H9 (cell line): ENCODE measurements at regions not wholly inside any gene's neighbourhood (a gene's known extent, or its start where the extent isn't known, plus 50 kb on each side); places are given as distances from the start of the nearest gene placed in this dataset.

Source experiments
- DNase-seq: peaks from one replicate; pipeline ENCODE4 v3.0.0-alpha.2; 2017
- H2AFZ ChIP-seq: one replicate; pipeline ENCODE4 v1.6.1; 2013; ENCODE audit warnings: mild to moderate bottlenecking, low read length, control low read depth, moderate library complexity
- H2AK5ac ChIP-seq: 2 replicates; pipeline ENCODE4 v1.6.1; 2013; ENCODE audit warnings: low read length, control low read depth, mixed read lengths; ENCODE audit not compliant: insufficient read length
- H2BK120ac ChIP-seq: one replicate; pipeline ENCODE4 v1.6.1; 2013; ENCODE audit warnings: low read depth, mild to moderate bottlenecking, low read length, control low read depth, inconsistent platforms; ENCODE audit not compliant: poor library complexity, severe bottlenecking
- H2BK12ac ChIP-seq: 2 replicates; pipeline ENCODE4 v1.6.1; 2013; ENCODE audit warnings: low read length, control low read depth, mixed read lengths, low read depth; ENCODE audit not compliant: insufficient read length
- H2BK15ac ChIP-seq: 2 replicates; pipeline ENCODE4 v1.6.1; 2013; ENCODE audit warnings: low read depth, low read length, control low read depth
- H2BK20ac ChIP-seq: one replicate; pipeline ENCODE4 v1.6.1; 2013; ENCODE audit warnings: low read depth, mild to moderate bottlenecking, low read length, control low read depth, inconsistent platforms; ENCODE audit not compliant: poor library complexity, severe bottlenecking
- H2BK5ac ChIP-seq: 2 replicates; pipeline ENCODE4 v1.6.1; 2013; ENCODE audit warnings: low read length, control low read depth, mixed read lengths; ENCODE audit not compliant: insufficient read length
- H3K14ac ChIP-seq: 2 replicates; pipeline ENCODE4 v1.6.1; 2013; ENCODE audit warnings: low read length, control low read depth; ENCODE audit not compliant: insufficient read depth
- H3K18ac ChIP-seq: 2 replicates; pipeline ENCODE4 v1.6.1; 2013; ENCODE audit warnings: low read depth, mild to moderate bottlenecking, mixed read lengths, low read length, control low read depth; ENCODE audit not compliant: insufficient read length
- H3K23ac ChIP-seq: 2 replicates; pipeline ENCODE4 v1.6.1; 2013; ENCODE audit warnings: low read length, control low read depth, mixed read lengths, low read depth; ENCODE audit not compliant: insufficient read length
- H3K23me2 ChIP-seq: 2 replicates; pipeline ENCODE4 v1.6.1; 2013; ENCODE audit warnings: low read depth, mild to moderate bottlenecking, mixed read lengths, low read length, control low read depth; ENCODE audit not compliant: insufficient read length, poor library complexity, severe bottlenecking
- H3K27ac ChIP-seq: 2 replicates; pipeline ENCODE4 v1.5.1; 2013; ENCODE audit warnings: low read length, control low read depth, mixed read lengths, low read depth; ENCODE audit not compliant: insufficient read length
- H3K27me3 ChIP-seq: 2 replicates; pipeline ENCODE4 v1.6.1; 2013; ENCODE audit warnings: low read length, control low read depth, inconsistent platforms; ENCODE audit not compliant: insufficient read depth
- H3K4ac ChIP-seq: 2 replicates; pipeline ENCODE4 v1.6.1; 2013; ENCODE audit warnings: low read depth, mild to moderate bottlenecking, control low read depth, inconsistent platforms, low read length, moderate library complexity
- H3K4me1 ChIP-seq: 2 replicates; pipeline ENCODE4 v1.6.1; 2013; ENCODE audit warnings: low read length, control low read depth, inconsistent platforms; ENCODE audit not compliant: insufficient read depth
- H3K4me2 ChIP-seq: 2 replicates; pipeline ENCODE4 v1.6.1; 2013; ENCODE audit warnings: low read length, control low read depth, mixed read lengths; ENCODE audit not compliant: insufficient read length, insufficient read depth
- H3K56ac ChIP-seq: 2 replicates; pipeline ENCODE4 v1.6.1; 2013; ENCODE audit warnings: low read depth, mild to moderate bottlenecking, mixed read lengths, low read length, control low read depth; ENCODE audit not compliant: insufficient read length
- H3K79me1 ChIP-seq: 2 replicates; pipeline ENCODE4 v1.6.1; 2013; ENCODE audit warnings: low read depth, mild to moderate bottlenecking, moderate library complexity, low read length, control low read depth, inconsistent platforms; ENCODE audit not compliant: insufficient read depth, poor library complexity, severe bottlenecking
- H3K79me2 ChIP-seq: 2 replicates; pipeline ENCODE4 v1.6.1; 2013; ENCODE audit warnings: low read length, control low read depth, inconsistent platforms; ENCODE audit not compliant: insufficient read depth
- H3K9ac ChIP-seq: 2 replicates; pipeline ENCODE4 v1.6.1; 2013; ENCODE audit warnings: low read length, control low read depth, mixed read lengths; ENCODE audit not compliant: insufficient read length; ENCODE audit errors: extremely low read depth
- H3K9me3 ChIP-seq: one replicate; pipeline ENCODE4 v1.6.1; 2013; ENCODE audit warnings: low read depth, low read length, inconsistent platforms; ENCODE audit not compliant: control insufficient read depth
- H3T11ph ChIP-seq: one replicate; pipeline ENCODE4 v1.6.1; 2013; ENCODE audit warnings: mild to moderate bottlenecking, low read length, control low read depth, inconsistent platforms
- H4K20me1 ChIP-seq: one replicate; pipeline ENCODE4 v1.6.1; 2013; ENCODE audit not compliant: control insufficient read depth, insufficient read length, insufficient read depth
- H4K5ac ChIP-seq: 2 replicates; pipeline ENCODE4 v1.6.1; 2013; ENCODE audit warnings: low read depth, mild to moderate bottlenecking, mixed read lengths, low read length, control low read depth; ENCODE audit not compliant: insufficient read length
- H4K8ac ChIP-seq: replicated peaks from 2 replicates; pipeline ENCODE4 v1.6.1; 2013; ENCODE audit warnings: low read length, control low read depth, mixed read lengths, low read depth; ENCODE audit not compliant: insufficient read length
- H4K91ac ChIP-seq: 2 replicates; pipeline ENCODE4 v1.6.1; 2013; ENCODE audit warnings: low read depth, mild to moderate bottlenecking, moderate library complexity, mixed read lengths, low read length, control low read depth; ENCODE audit not compliant: insufficient read length
- H3K27ac Mint-ChIP-seq, 3 experiments: 2 replicates in 2 of 3; 3 replicates in 1 of 3; pipeline ENCODE4 v1.8.0; 2020 to 2021; ENCODE audit warnings: mixed read lengths in 3 of 3, mild to moderate bottlenecking in 1 of 3, moderate library complexity in 1 of 3
- H3K27me3 Mint-ChIP-seq: 2 replicates; pipeline ENCODE4 v1.8.0; 2021; ENCODE audit warnings: low read depth, mild to moderate bottlenecking, moderate library complexity, mixed read lengths
- H3K36me3 Mint-ChIP-seq, 3 experiments: 2 replicates in 2 of 3; 3 replicates in 1 of 3; pipeline ENCODE4 v1.8.0; 2020 to 2021; ENCODE audit warnings: low read depth in 3 of 3, mixed read lengths in 3 of 3; ENCODE audit not compliant: insufficient read depth in 1 of 3
- H3K4me1 Mint-ChIP-seq, 2 experiments: 2 replicates each; pipeline ENCODE4 v1.8.0; 2020; ENCODE audit warnings: mixed read lengths in 2 of 2
- H3K4me3 Mint-ChIP-seq, 2 experiments: 2 replicates in 1 of 2; 3 replicates in 1 of 2; pipeline ENCODE4 v1.8.0; 2020 to 2021; ENCODE audit warnings: mild to moderate bottlenecking in 2 of 2, mixed read lengths in 2 of 2, moderate library complexity in 1 of 2
- H3K9me3 Mint-ChIP-seq, 2 experiments: 2 replicates in 1 of 2; 3 replicates in 1 of 2; pipeline ENCODE4 v1.8.0; 2020; ENCODE audit warnings: mild to moderate bottlenecking in 2 of 2, mixed read lengths in 2 of 2, moderate library complexity in 1 of 2
- WGBS: extraction: QIAGEN DNeasy Blood & Tissue Kit; methylation state at CpG from one replicate; pipeline ENCODE4 v1.1.7; 2013; ENCODE audit warnings: missing lambda C conversion rate, low lambda C conversion rate, mixed read lengths; ENCODE audit not compliant: insufficient read length; ENCODE audit errors: extremely low coverage; 5-methylcytosine and 5-hydroxymethylcytosine counted together
- TF ChIP-seq, protein P1 (sequence below): fragments of 200-600 bp; sonication (generic); conservative IDR thresholded peaks from 3 replicates; pipeline ENCODE4 v1.8.0; 2021; ENCODE audit warnings: antibody characterized with exemption, mild to moderate bottlenecking

DNA sequence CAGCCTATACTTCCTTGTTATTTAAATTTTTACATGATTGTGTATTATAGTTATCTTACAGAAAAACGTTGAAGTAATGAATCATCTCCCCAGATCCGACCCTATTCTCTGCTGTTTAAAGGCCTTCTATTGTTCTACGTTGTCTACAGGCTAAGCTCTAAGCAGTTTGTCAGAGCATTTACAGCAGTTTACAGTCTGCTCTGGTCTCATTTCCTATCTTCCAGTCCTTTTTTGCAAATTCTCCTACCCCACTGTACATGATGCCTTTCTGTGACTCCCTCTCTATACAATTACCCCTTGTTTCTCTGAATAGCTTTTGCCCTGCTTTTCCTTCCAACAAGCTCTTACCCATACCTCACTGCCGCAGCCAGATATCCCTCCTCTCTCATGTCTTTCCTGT lies 319.2 kb upstream of the FMN2 start:
- Histone ChIP-seq H2BK5ac (no peak overlapping the region), H4K91ac (no peak overlapping the region), H2AK5ac (no peak overlapping the region), H3K27ac (no peak overlapping the region), H3K9ac (no peak overlapping the region), H4K5ac (no peak overlapping the region), H2BK120ac (no peak overlapping the region), H3K4me1 (no peaks in the 10 kb centered on the region), H3K79me1 (no peaks in the 10 kb centered on the region), H2BK20ac (no peak overlapping the region), H4K20me1 (no peaks in the 10 kb centered on the region), H2BK15ac (no peak overlapping the region), H2BK12ac (no peak overlapping the region), H4K8ac (no peak overlapping the region), H3K23me2 (no peaks in the 10 kb centered on the region), H3K14ac (no peak overlapping the region), H2AFZ (no peak overlapping the region), H3K4me2 (no peak overlapping the region), H3K23ac (no peak overlapping the region), H3K4ac (no peak overlapping the region), H3T11ph (no peak overlapping the region), H3K27me3 (no peaks in the 10 kb centered on the region), H3K9me3 (no peaks in the 10 kb centered on the region), H3K18ac (no peak overlapping the region), H3K56ac (no peak overlapping the region), H3K79me2 (no peaks in the 10 kb centered on the region)
- H3K9me3 Mint-ChIP-seq = no peaks in the 10 kb centered on the region
- no CpG with 5 or more reads among the region's 4 CpGs for WGBS
- H3K27ac Mint-ChIP-seq = no peak overlapping the region; a peak in 1 of 7 replicates
- H3K4me1 Mint-ChIP-seq = peaks cover 16 to 17% of the 10 kb centered on the region in 2 experiments
- no peak for DNase-seq
- peaks cover 0 to 4% (median 0%) of the 10 kb centered on the region in 3 experiments; a peak in 1 of 7 replicates for H3K36me3 Mint-ChIP-seq
- H3K27me3 Mint-ChIP-seq = no peaks in the 10 kb centered on the region
- TF ChIP-seq, protein P1, sequence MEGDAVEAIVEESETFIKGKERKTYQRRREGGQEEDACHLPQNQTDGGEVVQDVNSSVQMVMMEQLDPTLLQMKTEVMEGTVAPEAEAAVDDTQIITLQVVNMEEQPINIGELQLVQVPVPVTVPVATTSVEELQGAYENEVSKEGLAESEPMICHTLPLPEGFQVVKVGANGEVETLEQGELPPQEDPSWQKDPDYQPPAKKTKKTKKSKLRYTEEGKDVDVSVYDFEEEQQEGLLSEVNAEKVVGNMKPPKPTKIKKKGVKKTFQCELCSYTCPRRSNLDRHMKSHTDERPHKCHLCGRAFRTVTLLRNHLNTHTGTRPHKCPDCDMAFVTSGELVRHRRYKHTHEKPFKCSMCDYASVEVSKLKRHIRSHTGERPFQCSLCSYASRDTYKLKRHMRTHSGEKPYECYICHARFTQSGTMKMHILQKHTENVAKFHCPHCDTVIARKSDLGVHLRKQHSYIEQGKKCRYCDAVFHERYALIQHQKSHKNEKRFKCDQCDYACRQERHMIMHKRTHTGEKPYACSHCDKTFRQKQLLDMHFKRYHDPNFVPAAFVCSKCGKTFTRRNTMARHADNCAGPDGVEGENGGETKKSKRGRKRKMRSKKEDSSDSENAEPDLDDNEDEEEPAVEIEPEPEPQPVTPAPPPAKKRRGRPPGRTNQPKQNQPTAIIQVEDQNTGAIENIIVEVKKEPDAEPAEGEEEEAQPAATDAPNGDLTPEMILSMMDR = no peak
- no peak overlapping the region for H3K4me3 Mint-ChIP-seq
